ENCODE measurements at regions not wholly inside any gene's neighbourhood (a gene's known extent, or its start where the extent isn't known, plus 50 kb on each side); places are given as distances from the start of the nearest gene placed in this dataset.

- TF ChIP-seq CTCF (IDR thresholded peaks at IDR 0.05; ENCODE audit: low read depth, low read length) (no peak), POLR2A (IDR thresholded peaks at IDR 0.05; ENCODE audit: extremely low read depth, insufficient read length) (no peak), MYC (IDR thresholded peaks at IDR 0.05; ENCODE audit: low read depth, low read length) (no peak)
These were observed 151.8 kb upstream of the HES1 start for GRCh38 chr3:193983846-193984818.
